ENCODE measurements at regions not wholly inside any gene's neighbourhood (a gene's known extent, or its start where the extent isn't known, plus 50 kb on each side); places are given as distances from the start of the nearest gene placed in this dataset.

DNA sequence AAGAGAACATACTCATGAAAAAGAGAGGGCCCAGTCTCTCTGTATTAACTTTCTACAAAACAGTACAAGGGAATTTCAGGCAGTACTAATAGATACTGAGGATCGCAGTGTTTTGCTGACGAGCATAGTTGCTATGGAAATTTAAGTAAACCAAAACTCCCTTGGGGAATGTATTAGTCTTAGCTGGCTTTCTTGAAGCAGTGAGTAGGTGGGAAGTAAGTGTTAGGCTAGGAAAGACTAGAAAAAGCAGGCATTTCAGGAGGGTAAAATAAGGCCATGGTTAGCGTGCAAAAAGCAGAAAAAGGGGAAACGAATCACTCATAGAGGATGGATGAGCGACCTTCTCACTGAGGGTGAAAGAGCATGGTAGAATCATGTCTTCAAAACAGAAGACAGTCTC is 84.3 kb upstream of the ACTBL2 start:
- no peak for TF ChIP-seq GATA2 (IDR thresholded peaks at IDR 0.05; ENCODE audit: low read depth, low read length)
- TF ChIP-seq GATA3 (IDR thresholded peaks at IDR 0.05; ENCODE audit: low read depth, low read length), result no peak
